DMS114 treated with DMSO at 0.1 percent for 48 hours (cell line): ENCODE measurements at regions not wholly inside any gene's neighbourhood (a gene's known extent, or its start where the extent isn't known, plus 50 kb on each side); places are given as distances from the start of the nearest gene placed in this dataset.

Experiments
- DNase-seq: peaks from one replicate; lab custom pipeline; 2025; ENCODE audit not compliant: unreplicated experiment; lab: John Stamatoyannopoulos, UW

DNA sequence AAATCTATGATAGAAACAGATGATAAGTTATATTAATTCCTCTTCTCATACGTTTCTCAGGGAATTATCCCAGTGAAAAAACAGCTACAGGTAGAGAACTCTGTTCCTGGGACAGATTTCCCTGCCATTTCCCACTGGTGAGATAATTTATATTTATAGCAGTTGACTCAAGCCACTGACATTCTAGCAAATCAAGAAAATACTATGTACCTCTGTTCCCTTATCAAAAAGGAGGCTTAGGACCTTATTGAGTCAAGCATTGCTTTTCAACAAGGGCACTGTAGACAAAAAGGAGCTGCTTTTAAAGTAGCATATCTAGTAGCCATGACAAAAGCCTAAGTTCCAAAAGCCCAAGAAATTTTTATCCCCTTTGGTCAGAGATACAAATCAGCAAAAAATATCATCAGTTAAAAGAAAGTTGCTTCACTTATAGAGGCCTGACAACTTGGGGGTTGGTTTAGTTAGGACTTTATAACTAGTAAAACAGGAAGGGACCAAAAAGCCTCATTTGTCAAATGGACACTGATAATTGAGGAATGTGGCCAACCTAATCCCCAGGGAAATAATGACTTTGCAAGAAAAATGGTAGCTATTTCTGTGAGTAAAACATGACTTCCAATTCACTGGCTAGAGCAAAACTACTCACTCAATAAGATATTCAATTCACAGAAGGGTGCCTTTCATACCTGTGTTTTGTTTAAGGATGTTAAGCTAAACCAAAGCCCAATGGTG is 652.5 kb downstream of the SLITRK1 start:
- no peak for DNase-seq

GRCh38 chr13:83223546-83223945 is 658.7 kb downstream of the SLITRK1 start:
- no peak for DNase-seq

GRCh38 chr13:83221813-83222241 is 660.4 kb downstream of the SLITRK1 start:
- DNase-seq: no peak

GRCh38 chr13:83221256-83221655 is 661.0 kb downstream of the SLITRK1 start:
- DNase-seq: no peak

- no peak for DNase-seq
Observed at GRCh38 chr13:83220241-83220640, 662.0 kb downstream of the SLITRK1 start.

GRCh38 chr13:83219832-83220231 is 662.4 kb downstream of the SLITRK1 start:
- no peak for DNase-seq

- no peak for DNase-seq
Observed at GRCh38 chr13:83216479-83217245, 665.6 kb downstream of the SLITRK1 start.

DNA sequence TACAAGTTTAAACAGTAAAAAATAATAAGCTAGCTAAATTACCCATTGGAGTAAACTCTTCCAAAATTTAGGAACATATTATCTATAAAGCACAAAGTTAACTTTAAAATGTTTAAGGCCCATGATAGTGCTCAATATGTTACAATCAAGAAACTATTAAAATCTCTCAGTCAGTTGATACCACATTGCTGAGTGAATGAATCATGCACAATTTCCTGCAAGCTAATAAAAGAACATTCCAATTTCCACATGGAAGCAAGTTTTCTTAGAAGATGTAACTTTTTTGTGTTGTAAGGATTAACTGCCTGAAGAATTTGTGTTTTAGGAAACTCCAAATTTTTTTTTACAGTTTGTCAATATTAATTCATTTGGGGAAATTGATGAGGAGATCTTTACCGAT is 666.6 kb downstream of the SLITRK1 start:
- DNase-seq: no peak

DNA sequence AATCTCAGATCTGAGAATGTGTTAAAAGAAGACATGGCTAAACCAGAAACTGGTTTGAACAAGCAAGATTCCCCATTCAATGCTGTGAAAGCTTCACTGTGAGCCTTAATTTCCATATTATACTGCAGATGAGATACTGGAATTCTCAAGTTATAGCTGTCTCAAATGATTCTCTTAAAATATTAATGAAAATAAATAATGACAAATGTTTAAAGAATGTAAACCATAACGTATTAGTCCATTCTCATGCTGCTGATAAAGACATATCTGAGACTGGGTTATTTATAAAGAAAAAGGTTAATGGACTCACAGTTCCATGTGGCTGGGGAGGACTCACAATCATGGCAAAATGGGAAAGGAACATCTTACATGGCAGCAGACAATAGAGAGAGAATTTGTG is 667.8 kb downstream of the SLITRK1 start:
- no peak for DNase-seq

- DNase-seq: no peak
Observed at GRCh38 chr13:83211301-83211700, 671.0 kb downstream of the SLITRK1 start.

DNA sequence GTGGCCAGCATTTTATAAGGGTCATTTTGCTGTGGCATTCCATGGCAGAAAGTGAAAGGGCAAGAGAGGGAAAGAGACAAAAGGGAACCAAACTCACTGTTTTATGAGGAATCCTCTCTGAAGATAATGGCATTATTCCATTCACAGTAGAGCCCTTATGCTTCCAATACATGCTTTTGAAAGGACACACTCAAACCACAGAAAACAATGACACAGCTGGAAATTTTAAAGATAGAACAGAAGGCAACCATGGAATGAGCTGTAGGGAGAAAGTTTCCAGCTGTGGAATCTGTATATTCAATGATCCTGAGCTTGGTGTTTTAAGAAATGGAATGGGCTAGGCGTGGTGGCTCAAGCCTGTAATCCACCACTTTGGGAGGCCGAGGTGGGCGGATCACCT is 677.4 kb downstream of the SLITRK1 start:
- DNase-seq: no peak

DNA sequence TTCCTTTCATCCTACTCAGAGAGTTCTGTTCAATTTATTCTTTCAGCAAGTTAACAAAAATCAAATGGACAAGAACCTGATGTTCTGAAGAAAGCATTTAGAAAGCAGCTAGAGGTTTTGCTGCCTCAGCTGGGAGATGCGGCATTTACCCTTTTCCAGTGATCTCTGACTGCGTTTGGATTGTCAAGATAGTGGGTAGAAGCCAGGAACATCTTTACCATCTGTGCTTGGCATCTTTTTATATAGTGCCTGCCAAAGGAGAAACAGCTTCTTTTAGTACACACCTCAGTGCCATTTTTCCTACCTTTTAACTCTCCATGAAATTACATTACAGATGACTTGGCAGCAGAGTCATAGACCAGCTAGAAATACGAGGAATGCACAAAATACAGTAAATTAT is 680.8 kb downstream of the SLITRK1 start:
- no peak for DNase-seq

GRCh38 chr13:83197316-83197715 is 685.0 kb downstream of the SLITRK1 start:
- no peak for DNase-seq

- no peak for DNase-seq
Observed at GRCh38 chr13:83190020-83190419, 692.3 kb downstream of the SLITRK1 start.

DNA sequence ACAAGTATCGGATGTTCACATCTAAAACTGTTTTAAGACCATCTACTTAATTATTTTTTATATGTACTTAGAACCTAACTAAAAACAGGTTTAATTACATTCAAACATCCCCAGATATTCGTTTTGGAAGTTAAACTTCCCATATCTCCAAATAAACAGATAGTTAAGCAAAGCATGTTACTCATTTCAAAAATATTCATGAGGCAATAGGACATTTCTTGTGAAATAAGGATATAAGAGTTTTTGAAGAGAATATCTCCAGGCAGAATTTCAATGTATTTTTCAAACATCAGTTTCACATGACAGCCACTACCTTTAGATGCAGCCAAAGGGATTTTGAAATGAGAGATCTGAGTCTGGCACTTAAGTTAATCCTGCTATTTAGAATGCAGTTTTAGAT is 697.5 kb downstream of the SLITRK1 start:
- DNase-seq: no peak

- no peak for DNase-seq
Observed at GRCh38 chr13:83184150-83184475, 698.2 kb downstream of the SLITRK1 start.

DNA sequence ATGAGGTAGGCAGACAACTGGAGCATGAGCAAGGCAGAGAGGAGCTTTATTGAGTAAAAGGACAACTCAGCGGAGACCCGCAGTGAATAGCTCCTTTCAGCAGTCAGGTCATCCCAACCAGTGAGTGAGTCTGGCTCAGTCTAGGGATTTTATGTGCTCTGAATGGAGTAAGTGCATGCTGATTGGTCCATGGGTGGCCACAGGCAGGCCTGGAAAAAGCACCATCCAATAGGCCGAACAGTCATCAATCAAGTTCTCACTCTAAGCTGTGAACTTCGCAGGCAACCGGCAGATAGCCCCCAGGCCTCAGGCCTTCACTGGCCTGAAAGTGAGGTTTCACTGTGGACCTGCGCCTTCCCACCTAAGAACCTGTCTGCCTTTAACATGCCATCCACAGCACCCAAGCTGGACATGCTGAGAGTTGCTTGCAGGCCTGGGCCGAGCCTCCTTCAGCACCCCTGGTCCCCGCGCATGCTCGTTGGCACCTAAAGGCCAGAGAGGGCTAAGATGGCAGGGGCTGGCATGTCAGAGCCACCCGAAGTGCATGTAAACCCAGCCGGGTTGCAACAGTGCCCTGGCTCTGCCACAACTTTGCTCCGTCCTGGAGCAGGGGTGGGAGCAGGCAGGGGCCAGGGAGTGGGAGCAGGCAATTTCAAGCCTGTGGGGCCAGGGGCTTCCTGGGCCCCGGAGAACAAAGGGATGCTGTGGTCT is 698.7 kb downstream of the SLITRK1 start:
- no peak for DNase-seq

GRCh38 chr13:83182845-83183244 is 699.4 kb downstream of the SLITRK1 start:
- no peak for DNase-seq

GRCh38 chr13:83178008-83178407 is 704.3 kb downstream of the SLITRK1 start:
- DNase-seq: no peak

- DNase-seq: no peak
Observed at GRCh38 chr13:83168590-83168989, 713.7 kb downstream of the SLITRK1 start.

GRCh38 chr13:83167203-83167602 is 715.1 kb downstream of the SLITRK1 start:
- no peak for DNase-seq

DNA sequence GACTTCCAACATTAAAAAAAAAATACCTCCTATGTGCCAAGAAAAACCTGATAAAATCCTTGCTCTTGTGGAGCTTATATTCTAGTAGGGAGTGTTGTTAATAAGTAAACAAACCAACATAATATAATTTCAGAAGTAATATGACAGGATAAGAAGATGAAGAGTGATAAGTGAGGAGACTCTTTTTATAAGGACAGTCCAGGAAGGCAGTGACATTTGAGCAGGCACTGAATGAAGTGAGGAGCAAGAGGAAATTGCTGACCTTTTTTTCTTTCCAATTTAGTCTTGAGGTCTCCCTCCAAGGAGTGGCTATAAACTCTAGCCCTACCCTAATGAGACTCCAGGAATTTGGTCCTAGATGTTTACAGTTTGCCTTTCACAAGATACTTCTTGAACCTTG is 715.7 kb downstream of the SLITRK1 start:
- no peak for DNase-seq
